Body of pancreas (tissue), 4 donors: ENCODE measurements at regions not wholly inside any gene's neighbourhood (a gene's known extent, or its start where the extent isn't known, plus 50 kb on each side); places are given as distances from the start of the nearest gene placed in this dataset.

ENCODE experiments used
- CTCF ChIP-seq, 7 experiments: fragments of 450-650 bp in 4 of 7; fragments of 200-600 bp in 3 of 7; sonication (generic) in 3 of 7; IDR thresholded peaks; one replicate each; pipeline ENCODE4 v1.5.1; 2016 to 2019; ENCODE audit warnings: antibody characterized with exemption in 7 of 7
- POLR2A ChIP-seq, 3 donors: fragments of 450-650 bp; IDR thresholded peaks; one replicate each; pipeline ENCODE4 v1.6.1; 2016; ENCODE audit warnings: antibody characterized with exemption in 3 of 3, mild to moderate bottlenecking in 2 of 3

GRCh38 chr4:121255986-121256750 lies 92.0 kb upstream of the TNIP3 start:
- TF ChIP-seq CTCF (IDR thresholded peaks at IDR 0.05): no peak
- TF ChIP-seq POLR2A (IDR thresholded peaks at IDR 0.05): no peak
